CD4-positive, alpha-beta T cell treated with Interleukin-2 at 100 ng/mL for 4 hours (primary cell): ENCODE measurements at regions not wholly inside any gene's neighbourhood (a gene's known extent, or its start where the extent isn't known, plus 50 kb on each side); places are given as distances from the start of the nearest gene placed in this dataset.
A peak's percentile ranks its signal among the peaks of the same experiment; 100 is the strongest.
"Not testable (repeated sequence)": the region's sequence is repeated elsewhere in the genome, so short reads cannot be mapped to it uniquely, and the experiment has no call there.

Experiments
- DNase-seq: peaks from one replicate; pipeline ENCODE4 v3.0.0-alpha.2; 2020; ENCODE audit warnings: low spot score

- no peak for DNase-seq
Observed at GRCh38 chr3:182631183-182632076, 161.9 kb upstream of the ATP11B start.

GRCh38 chr3:182632077-182632393, 161.3 kb upstream of the ATP11B start:
- DNase-seq, result no peak

- DNase-seq, result no peak
Observed at GRCh38 chr3:182633186-182633585, 160.1 kb upstream of the ATP11B start.

- DNase-seq, result no peak
Observed at GRCh38 chr3:182636646-182637045, 156.7 kb upstream of the ATP11B start.

- DNase-seq, result no peak
Observed at GRCh38 chr3:182637350-182638110, 155.8 kb upstream of the ATP11B start.

GRCh38 chr3:182644013-182644412, 149.3 kb upstream of the ATP11B start:
- no peak for DNase-seq

- DNase-seq, result no peak
Observed at GRCh38 chr3:182644790-182645433, 148.4 kb upstream of the ATP11B start.

GRCh38 chr3:182650568-182651128, 142.7 kb upstream of the ATP11B start:
- DNase-seq, result no peak

GRCh38 chr3:182651461-182651860, 141.8 kb upstream of the ATP11B start:
- no peak for DNase-seq

- not testable (repeated sequence) for DNase-seq
Observed at GRCh38 chr3:182653065-182653464, 140.2 kb upstream of the ATP11B start.

GRCh38 chr3:182668541-182668940, 124.8 kb upstream of the ATP11B start:
- no peak for DNase-seq

GRCh38 chr3:182668974-182669373, 124.3 kb upstream of the ATP11B start:
- no peak for DNase-seq

- no peak for DNase-seq
Observed at GRCh38 chr3:182671541-182671940, 121.8 kb upstream of the ATP11B start.

GRCh38 chr3:182671942-182672341, 121.4 kb upstream of the ATP11B start:
- DNase-seq, result no peak

- DNase-seq, result no peak
Observed at GRCh38 chr3:182673336-182673735, 120.0 kb upstream of the ATP11B start.

GRCh38 chr3:182682263-182683241, 110.8 kb upstream of the ATP11B start:
- DNase-seq, result peak; percentile 22

- peak; percentile 64 for DNase-seq
Observed at GRCh38 chr3:182683453-182683852, 109.9 kb upstream of the ATP11B start.

GRCh38 chr3:182683858-182684257, 109.4 kb upstream of the ATP11B start:
- DNase-seq, result no peak

- DNase-seq, result no peak
Observed at GRCh38 chr3:182686033-182686886, 107.0 kb upstream of the ATP11B start.

- DNase-seq, result no peak
Observed at GRCh38 chr3:182690172-182690571, 103.1 kb upstream of the ATP11B start.
